H7 (cell line): ENCODE measurements at regions not wholly inside any gene's neighbourhood (a gene's known extent, or its start where the extent isn't known, plus 50 kb on each side); places are given as distances from the start of the nearest gene placed in this dataset.

Experiments used
- DNase-seq: peaks from one replicate; pipeline ENCODE4 v3.0.0; 2012
- H3K27me3 ChIP-seq: 2 replicates; pipeline ENCODE4 v1.6.0; 2011; ENCODE audit warnings: mild to moderate bottlenecking, low read length; ENCODE audit not compliant: control insufficient read depth, insufficient read depth
- H3K36me3 ChIP-seq: replicated peaks from 2 replicates; pipeline ENCODE4 v1.5.1; 2011; ENCODE audit warnings: low read length; ENCODE audit not compliant: control insufficient read depth, insufficient read depth
- H3K4me3 ChIP-seq: 2 replicates; pipeline ENCODE4 v1.5.1; 2011; ENCODE audit warnings: low read depth, mild to moderate bottlenecking, control low read depth, low read length, moderate library complexity; ENCODE audit not compliant: insufficient read depth

- no peak for DNase-seq
These were observed 481.3 kb upstream of the SULF2 start for GRCh38 chr20:48266571-48266970.

GRCh38 chr20:48265791-48266190, 480.5 kb upstream of the SULF2 start:
- no peaks in the 10 kb centered on the region for H3K36me3 ChIP-seq
- no peaks in the 10 kb centered on the region for H3K27me3 ChIP-seq
- no peak overlapping the region for H3K4me3 ChIP-seq
- DNase-seq: no peak

More at GRCh38 chr20:48266571-48266970, 481.3 kb upstream of the SULF2 start:
- no peaks in the 10 kb centered on the region for H3K36me3 ChIP-seq
- H3K4me3 ChIP-seq: no peak overlapping the region
- H3K27me3 ChIP-seq: no peaks in the 10 kb centered on the region

- H3K27me3 ChIP-seq: no peaks in the 10 kb centered on the region
- no peaks in the 10 kb centered on the region for H3K36me3 ChIP-seq
- no peak overlapping the region for H3K4me3 ChIP-seq
- no peak for DNase-seq
These were observed 477.7 kb upstream of the SULF2 start for GRCh38 chr20:48262955-48263354.

GRCh38 chr20:48262466-48262865, 477.2 kb upstream of the SULF2 start:
- H3K27me3 ChIP-seq: no peaks in the 10 kb centered on the region
- no peak overlapping the region for H3K4me3 ChIP-seq
- H3K36me3 ChIP-seq: no peaks in the 10 kb centered on the region
- no peak for DNase-seq

- no peaks in the 10 kb centered on the region for H3K27me3 ChIP-seq
- H3K4me3 ChIP-seq: no peak overlapping the region
- DNase-seq: no peak
- no peaks in the 10 kb centered on the region for H3K36me3 ChIP-seq
These were observed 476.2 kb upstream of the SULF2 start for GRCh38 chr20:48261398-48261910.

- no peak for DNase-seq
- no peak overlapping the region for H3K4me3 ChIP-seq
- no peaks in the 10 kb centered on the region for H3K36me3 ChIP-seq
- H3K27me3 ChIP-seq: no peaks in the 10 kb centered on the region
These were observed 475.0 kb upstream of the SULF2 start for GRCh38 chr20:48260129-48260756.

- H3K36me3 ChIP-seq: no peaks in the 10 kb centered on the region
- no peaks in the 10 kb centered on the region for H3K27me3 ChIP-seq
- no peak overlapping the region for H3K4me3 ChIP-seq
- DNase-seq: no peak
These were observed 474.2 kb upstream of the SULF2 start for GRCh38 chr20:48259456-48259855.

GRCh38 chr20:48257833-48258232, 472.6 kb upstream of the SULF2 start:
- Histone ChIP-seq H3K4me3 (no peak overlapping the region), H3K27me3 (no peaks in the 10 kb centered on the region), H3K36me3 (no peaks in the 10 kb centered on the region)
- DNase-seq: no peak

- Histone ChIP-seq H3K4me3 (no peak overlapping the region), H3K36me3 (no peaks in the 10 kb centered on the region), H3K27me3 (no peaks in the 10 kb centered on the region)
- no peak for DNase-seq
These were observed 462.7 kb upstream of the SULF2 start for GRCh38 chr20:48247961-48248360.

- no peaks in the 10 kb centered on the region for H3K36me3 ChIP-seq
- no peaks in the 10 kb centered on the region for H3K27me3 ChIP-seq
- no peak for DNase-seq
- no peak overlapping the region for H3K4me3 ChIP-seq
These were observed 460.9 kb upstream of the SULF2 start for GRCh38 chr20:48246061-48246790.

- DNase-seq: no peak
- no peaks in the 10 kb centered on the region for H3K36me3 ChIP-seq
- H3K27me3 ChIP-seq: no peaks in the 10 kb centered on the region
These were observed 457.3 kb upstream of the SULF2 start for GRCh38 chr20:48242623-48243022.

GRCh38 chr20:48241482-48241881, 456.2 kb upstream of the SULF2 start:
- Histone ChIP-seq H3K36me3 (no peaks in the 10 kb centered on the region), H3K4me3 (no peak overlapping the region), H3K27me3 (no peaks in the 10 kb centered on the region)
- DNase-seq: no peak

More at GRCh38 chr20:48242623-48243022, 457.3 kb upstream of the SULF2 start:
- no peak overlapping the region for H3K4me3 ChIP-seq

- Histone ChIP-seq H3K36me3 (no peaks in the 10 kb centered on the region), H3K4me3 (no peak overlapping the region), H3K27me3 (no peaks in the 10 kb centered on the region)
- no peak for DNase-seq
These were observed 453.5 kb upstream of the SULF2 start for GRCh38 chr20:48238781-48239180.

GRCh38 chr20:48238326-48238725, 453.0 kb upstream of the SULF2 start:
- no peaks in the 10 kb centered on the region for H3K27me3 ChIP-seq
- H3K36me3 ChIP-seq: no peaks in the 10 kb centered on the region
- H3K4me3 ChIP-seq: no peak overlapping the region
- DNase-seq: no peak
